Stomach (tissue), 8 donors: ENCODE measurements at regions not wholly inside any gene's neighbourhood (a gene's known extent, or its start where the extent isn't known, plus 50 kb on each side); places are given as distances from the start of the nearest gene placed in this dataset.

Experiments
- DNase-seq, 2 donors: peaks; one replicate each; pipeline versions ENCODE4 v3.0.0 to v3.0.0-alpha.2; 2013 to 2019
- H3K27ac ChIP-seq, 5 donors: fragments of 200-600 bp in 4 of 5; sonication (generic) in 4 of 5; one replicate each; pipeline ENCODE4 v1.5.1; 2013 to 2019; ENCODE audit warnings: mild to moderate bottlenecking in 1 of 5, moderate library complexity in 1 of 5
- H3K27me3 ChIP-seq, 3 donors: fragments of 200-600 bp; sonication (generic); one replicate each; pipeline ENCODE4 v1.5.1; 2017 to 2019; ENCODE audit warnings: mixed run types in 1 of 3
- H3K36me3 ChIP-seq, 4 donors: fragments of 200-600 bp; sonication (generic); 1 replicate in 3 of 4; 2 replicates in 1 of 4; pipeline ENCODE4 v1.5.1; 2016 to 2019
- H3K4me1 ChIP-seq, 4 donors: fragments of 200-600 bp; sonication (generic); one replicate each; pipeline ENCODE4 v1.5.1; 2016 to 2019
- H3K4me3 ChIP-seq, 4 donors: fragments of 200-600 bp; sonication (generic) in 3 of 4; one replicate each; pipeline ENCODE4 v1.5.1; 2016 to 2019; ENCODE audit warnings: mild to moderate bottlenecking in 1 of 4
- H3K9me3 ChIP-seq, 4 donors: fragments of 200-600 bp; sonication (generic); one replicate each; pipeline ENCODE4 v1.5.1; 2016 to 2019
- CTCF ChIP-seq, 7 experiments: fragments of 450-650 bp in 4 of 7; fragments of 200-600 bp in 3 of 7; sonication (generic) in 3 of 7; IDR thresholded peaks; one replicate each; pipeline ENCODE4 v1.5.1; 2016 to 2019; ENCODE audit warnings: antibody characterized with exemption in 7 of 7, control low read depth in 2 of 7, mild to moderate bottlenecking in 1 of 7
- EP300 ChIP-seq: sonication (generic); formaldehyde crosslinking; IDR thresholded peaks from one replicate; pipeline ENCODE4 v1.6.1; 2017; ENCODE audit warnings: antibody characterized with exemption
- POLR2A ChIP-seq, 4 donors: fragments of 450-650 bp; IDR thresholded peaks; one replicate each; pipeline ENCODE4 v1.6.1; 2016; ENCODE audit warnings: antibody characterized with exemption in 4 of 4, control low read depth in 2 of 4, mild to moderate bottlenecking in 1 of 4, moderate library complexity in 1 of 4
- POLR2AphosphoS5 ChIP-seq, 3 donors: sonication (generic); formaldehyde crosslinking; IDR thresholded peaks; one replicate each; pipeline ENCODE4 v1.6.1; 2016; ENCODE audit warnings: antibody characterized with exemption in 3 of 3
- WGBS, 5 donors: extraction: QIAGEN DNeasy Blood & Tissue Kit in 3 of 5; methylation state at CpG; one replicate each; pipeline versions ENCODE4 v1.1.5 to v1.1.7; 2013 to 2018; 5-methylcytosine and 5-hydroxymethylcytosine counted together
- intact Hi-C: fragments of 100-400 bp; cut with DNase I; formaldehyde crosslinking; loops from one replicate; pipeline ENCODE4 v1.15.1; 2023; ENCODE audit warnings: low total_unique reads
- donor health status: healthy with polysubstance abuse.
- donor health status: Bipolar disorder and iron deficiency.
- donor health status: healthy.

GRCh38 chr2:70019096-70019495, 57.7 kb upstream of the ASPRV1 start:
- H3K4me1 ChIP-seq: no peaks in the 10 kb centered on the region
- no peak for DNase-seq
- no peak overlapping the region for H3K4me3 ChIP-seq
- peaks cover 0 to 26% (median 20%) of the 10 kb centered on the region in 4 donors for H3K36me3 ChIP-seq
- no peaks in the 10 kb centered on the region for H3K27me3 ChIP-seq
- no peaks in the 10 kb centered on the region for H3K9me3 ChIP-seq
- intact Hi-C loops: no loop called here
- TF ChIP-seq POLR2AphosphoS5 (IDR thresholded peaks at IDR 0.05) (peak in 1 of 3 donors; percentile 11), EP300 (no peak)
- WGBS, 5 donors: 68 to 88% (median 83%) methylated on average over 2 of the region's 2 CpGs
- H3K27ac ChIP-seq: peak overlapping the region in 2 of 5 donors; percentile 64 to 73

- Histone ChIP-seq H3K36me3 (peaks cover 0 to 21% (median 21%) of the 10 kb centered on the region in 4 donors), H3K4me3 (no peak overlapping the region), H3K27me3 (no peaks in the 10 kb centered on the region), H3K4me1 (no peaks in the 10 kb centered on the region), H3K9me3 (no peaks in the 10 kb centered on the region), H3K27ac (peak overlapping the region in 2 of 5 donors; percentile 64 to 73)
- intact Hi-C loops: no loop called here
- DNase-seq: no peak
- 91 to 99% (median 94%) methylated on average over 8 of the region's 8 CpGs for WGBS, 5 donors
- TF ChIP-seq EP300: no peak
- TF ChIP-seq CTCF (IDR thresholded peaks at IDR 0.05): no peak
- no peak for TF ChIP-seq POLR2AphosphoS5 (IDR thresholded peaks at IDR 0.05)
Measured at GRCh38 chr2:70017962-70018361, 56.5 kb upstream of the ASPRV1 start.

- no peak for DNase-seq
- Histone ChIP-seq H3K4me3 (no peak overlapping the region), H3K4me1 (peaks cover 0 to 11% (median 4%) of the 10 kb centered on the region in 4 donors), H3K27me3 (no peaks in the 10 kb centered on the region), H3K9me3 (no peaks in the 10 kb centered on the region), H3K27ac (no peak overlapping the region), H3K36me3 (peaks cover 0 to 18% (median 16%) of the 10 kb centered on the region in 4 donors)
- TF ChIP-seq POLR2A (IDR thresholded peaks at IDR 0.05) (no peak), CTCF (IDR thresholded peaks at IDR 0.05) (no peak), POLR2AphosphoS5 (IDR thresholded peaks at IDR 0.05) (no peak), EP300 (no peak)
- intact Hi-C loops: no loop called here
Measured at GRCh38 chr2:70014959-70015358, 53.5 kb upstream of the ASPRV1 start.

- H3K4me1 ChIP-seq: peaks cover 0 to 13% (median 4%) of the 10 kb centered on the region in 4 donors
- WGBS, 5 donors: 89 to 96% (median 95%) methylated on average over 1 of the region's 1 CpG
- no peaks in the 10 kb centered on the region for H3K27me3 ChIP-seq
- no peaks in the 10 kb centered on the region for H3K9me3 ChIP-seq
- intact Hi-C loops: no loop called here
- no peak overlapping the region for H3K27ac ChIP-seq
- no peak for TF ChIP-seq POLR2AphosphoS5 (IDR thresholded peaks at IDR 0.05)
- no peak for TF ChIP-seq POLR2A (IDR thresholded peaks at IDR 0.05)
- no peak for TF ChIP-seq EP300
- TF ChIP-seq CTCF (IDR thresholded peaks at IDR 0.05): no peak
- no peak overlapping the region for H3K4me3 ChIP-seq
- peaks cover 0 to 18% (median 16%) of the 10 kb centered on the region in 4 donors for H3K36me3 ChIP-seq
- no peak for DNase-seq
Measured at GRCh38 chr2:70012887-70013286, 51.5 kb upstream of the ASPRV1 start.

GRCh38 chr2:70011786-70012185, 50.4 kb upstream of the ASPRV1 start:
- DNase-seq: no peak
- no peak for TF ChIP-seq POLR2AphosphoS5 (IDR thresholded peaks at IDR 0.05)
- no peak for TF ChIP-seq CTCF (IDR thresholded peaks at IDR 0.05)
- no peak for TF ChIP-seq EP300
- TF ChIP-seq POLR2A (IDR thresholded peaks at IDR 0.05): no peak
- Histone ChIP-seq H3K27ac (no peak overlapping the region), H3K36me3 (peaks cover 0 to 10% (median 7%) of the 10 kb centered on the region in 4 donors), H3K4me1 (peaks cover 0 to 13% (median 4%) of the 10 kb centered on the region in 4 donors), H3K4me3 (no peak overlapping the region), H3K9me3 (no peaks in the 10 kb centered on the region), H3K27me3 (no peaks in the 10 kb centered on the region)
- 92 to 96% (median 94%) methylated on average over 7 of the region's 7 CpGs for WGBS, 5 donors
- intact Hi-C loops: no loop called here
